IMR-90 (cell line): ENCODE measurements at regions not wholly inside any gene's neighbourhood (a gene's known extent, or its start where the extent isn't known, plus 50 kb on each side); places are given as distances from the start of the nearest gene placed in this dataset.

Source experiments
- ATAC-seq: fragments of 200-7000 bp; cut with Tn5 transposase; 2 replicates; pipeline ENCODE4 v1.9.1; 2020; ENCODE audit warnings: low read depth, mild to moderate bottlenecking, moderate library complexity
- BruUV-seq: library from RNA; stranded (reverse); fragments of 400-500 nt; replicated peaks from 2 replicates; lab custom pipeline; 2021; lab: Mats Ljungman, UMichigan
- CTCF ChIA-PET: fragments of 300-600 bp; formaldehyde crosslinking; extraction: SDS; loops from one replicate; lab custom pipeline; 2021; ENCODE audit warnings: antibody characterized with exemption; lab: Yijun Ruan, JAX
- POLR2A ChIA-PET: fragments of 300-600 bp; sonication (Branson Sonifier 250); formaldehyde crosslinking; loops from one replicate; lab custom pipeline; 2022; ENCODE audit warnings: antibody characterized with exemption; ENCODE audit not compliant: unreplicated experiment; lab: Charles Lee
- DNase-seq: peaks from one replicate; pipeline ENCODE4 v3.0.0; 2013
- H2AFZ ChIP-seq: replicated peaks from 2 replicates; pipeline ENCODE3; 2013; ENCODE audit warnings: low read length, mild to moderate bottlenecking; ENCODE audit not compliant: poor library complexity
- H2AK5ac ChIP-seq: 2 replicates; pipeline ENCODE4 v1.6.1; 2013; ENCODE audit warnings: low read depth, low read length, inconsistent platforms
- H2AK9ac ChIP-seq: replicated peaks from 2 replicates; pipeline ENCODE3; 2013; ENCODE audit warnings: mild to moderate bottlenecking, low read depth, low read length, moderate library complexity; ENCODE audit not compliant: poor library complexity
- H2BK120ac ChIP-seq: 2 replicates; pipeline ENCODE4 v1.6.1; 2013; ENCODE audit warnings: low read depth, low read length, inconsistent platforms
- H2BK15ac ChIP-seq: 3 replicates; pipeline ENCODE4 v1.6.1; 2013; ENCODE audit warnings: low read depth, low read length, inconsistent platforms
- H2BK20ac ChIP-seq: 2 replicates; pipeline ENCODE4 v1.6.1; 2013; ENCODE audit warnings: low read depth, mild to moderate bottlenecking, inconsistent platforms, low read length, moderate library complexity
- H2BK5ac ChIP-seq: 2 replicates; pipeline ENCODE4 v1.6.1; 2013; ENCODE audit warnings: mild to moderate bottlenecking, low read depth, low read length, inconsistent platforms; ENCODE audit not compliant: poor library complexity, severe bottlenecking
- H3K14ac ChIP-seq: replicated peaks from 2 replicates; pipeline ENCODE4 v1.6.1; 2013; ENCODE audit warnings: low read depth, low read length, inconsistent platforms
- H3K18ac ChIP-seq: 2 replicates; pipeline ENCODE4 v1.6.1; 2013; ENCODE audit warnings: low read depth, low read length, control low read depth
- H3K23ac ChIP-seq: 2 replicates; pipeline ENCODE4 v1.6.1; 2013; ENCODE audit warnings: low read depth, low read length, inconsistent platforms
- H3K27ac ChIP-seq: 2 replicates; pipeline ENCODE4 v1.5.1; 2013; ENCODE audit warnings: mild to moderate bottlenecking, control low read depth, low read length; ENCODE audit not compliant: insufficient read depth
- H3K27me3 ChIP-seq: 2 replicates; pipeline ENCODE4 v1.6.1; 2013; ENCODE audit warnings: low read length; ENCODE audit not compliant: control insufficient read depth, insufficient read depth
- H3K36me3 ChIP-seq: 2 replicates; pipeline ENCODE4 v1.6.1; 2013; ENCODE audit warnings: low read length, mixed read lengths; ENCODE audit not compliant: control insufficient read depth, insufficient read depth
- H3K4ac ChIP-seq: 2 replicates; pipeline ENCODE4 v1.6.1; 2013; ENCODE audit warnings: low read depth, low read length, inconsistent platforms
- H3K4me1 ChIP-seq: 2 replicates; pipeline ENCODE4 v1.6.1; 2013; ENCODE audit warnings: low read length, mixed read lengths; ENCODE audit not compliant: control insufficient read depth, insufficient read depth
- H3K4me2 ChIP-seq: 2 replicates; pipeline ENCODE4 v1.6.1; 2013; ENCODE audit warnings: low read depth, mild to moderate bottlenecking, control low read depth, low read length, moderate library complexity
- H3K4me3 ChIP-seq: 2 replicates; pipeline ENCODE4 v1.5.1; 2013; ENCODE audit warnings: low read depth, mild to moderate bottlenecking, control low read depth, low read length, moderate library complexity; ENCODE audit not compliant: insufficient read depth
- H3K56ac ChIP-seq: 2 replicates; pipeline ENCODE4 v1.6.1; 2013; ENCODE audit warnings: low read length, inconsistent platforms; ENCODE audit not compliant: insufficient read depth; ENCODE audit errors: extremely low read depth
- H3K79me1 ChIP-seq, 2 experiments: 2 replicates each; pipeline ENCODE4 v1.6.1; 2013; ENCODE audit warnings: low read length in 2 of 2, inconsistent platforms in 1 of 2, low read depth in 1 of 2
- H3K9ac ChIP-seq: 2 replicates; pipeline ENCODE4 v1.6.1; 2013; ENCODE audit warnings: low read depth, low read length, control low read depth
- H3K9me1 ChIP-seq: 2 replicates; pipeline ENCODE4 v1.6.1; 2013; ENCODE audit warnings: low read length, inconsistent platforms; ENCODE audit not compliant: insufficient read depth
- H3K9me3 ChIP-seq: 2 replicates; pipeline ENCODE4 v1.6.1; 2013; ENCODE audit warnings: low read length; ENCODE audit not compliant: control insufficient read depth, insufficient read depth
- H4K20me1 ChIP-seq: 2 replicates; pipeline ENCODE4 v1.6.1; 2013; ENCODE audit warnings: low read length, inconsistent platforms; ENCODE audit not compliant: insufficient read depth
- H4K5ac ChIP-seq: 2 replicates; pipeline ENCODE4 v1.6.1; 2013; ENCODE audit warnings: mild to moderate bottlenecking, low read depth, low read length, control low read depth
- H4K8ac ChIP-seq, 2 experiments: 2 replicates each; pipeline ENCODE4 v1.6.1; 2013; ENCODE audit warnings: low read depth in 2 of 2, low read length in 2 of 2, control low read depth in 1 of 2, inconsistent platforms in 1 of 2
- H4K91ac ChIP-seq: 2 replicates; pipeline ENCODE4 v1.6.1; 2013; ENCODE audit warnings: low read depth, low read length, inconsistent platforms; ENCODE audit not compliant: insufficient read depth
- BHLHE40 ChIP-seq: fragments of 150-350 bp; IDR thresholded peaks from 2 replicates; pipeline ENCODE4 v1.6.1; 2016; ENCODE audit warnings: mild to moderate bottlenecking, low read depth, low read length
- CEBPB ChIP-seq: IDR thresholded peaks from 2 replicates; pipeline ENCODE4 v1.6.1; 2012; ENCODE audit warnings: low read depth, low read length, improper control_type of control experiment
- CHD1 ChIP-seq: IDR thresholded peaks from 2 replicates; pipeline ENCODE4 v1.6.1; 2012; ENCODE audit warnings: low read depth, low read length, improper control_type of control experiment
- ELK1 ChIP-seq: fragments of 150-350 bp; IDR thresholded peaks from 2 replicates; pipeline ENCODE4 v1.6.1; 2016; ENCODE audit warnings: low read depth, mild to moderate bottlenecking, low read length, moderate library complexity, borderline replicate concordance
- FOS ChIP-seq: fragments of 150-350 bp; IDR thresholded peaks from 2 replicates; pipeline ENCODE4 v1.6.1; 2016; ENCODE audit warnings: low read depth, low read length
- MAFK ChIP-seq: IDR thresholded peaks from 2 replicates; pipeline ENCODE4 v1.6.1; 2012; ENCODE audit warnings: low read depth, low read length, improper control_type of control experiment
- MAZ ChIP-seq: IDR thresholded peaks from 2 replicates; pipeline ENCODE4 v1.6.1; 2012; ENCODE audit warnings: low read depth, mild to moderate bottlenecking, low read length, improper control_type of control experiment, moderate library complexity, borderline replicate concordance
- MXI1 ChIP-seq: IDR thresholded peaks from 2 replicates; pipeline ENCODE4 v1.6.1; 2012; ENCODE audit warnings: low read depth, mild to moderate bottlenecking, low read length, moderate library complexity, borderline replicate concordance
- POLR2A ChIP-seq: IDR thresholded peaks from 2 replicates; pipeline ENCODE4 v1.6.1; 2012; ENCODE audit warnings: mild to moderate bottlenecking, low read depth, low read length
- RAD21 ChIP-seq: IDR thresholded peaks from 2 replicates; pipeline ENCODE4 v1.6.1; 2012; ENCODE audit warnings: low read length, improper control_type of control experiment
- RCOR1 ChIP-seq: IDR thresholded peaks from 2 replicates; pipeline ENCODE4 v1.6.1; 2012; ENCODE audit warnings: mild to moderate bottlenecking, low read length, improper control_type of control experiment; ENCODE audit not compliant: insufficient replicate concordance
- RFX5 ChIP-seq: IDR thresholded peaks from 2 replicates; pipeline ENCODE4 v1.8.0; 2012; ENCODE audit warnings: low read depth, mild to moderate bottlenecking, low read length, moderate library complexity
- SMC3 ChIP-seq: fragments of 150-350 bp; IDR thresholded peaks from 2 replicates; pipeline ENCODE4 v1.6.1; 2016; ENCODE audit warnings: low read depth, mild to moderate bottlenecking, antibody characterized with exemption, low read length, moderate library complexity
- WGBS, 2 experiments: methylation state at CpG; one replicate each; pipeline versions ENCODE4 v1.1.5 to v1.1.7; 2013; ENCODE audit warnings: missing lambda C conversion rate in 2 of 2; ENCODE audit not compliant: insufficient read length in 1 of 2; ENCODE audit errors: extremely low coverage in 2 of 2; 5-methylcytosine and 5-hydroxymethylcytosine counted together
- dilution Hi-C: fragments of 300-500 bp; cut with HindIII; formaldehyde crosslinking; loops from one replicate; pipeline ENCODE4 v1.14.3; 2018; ENCODE audit warnings: low sequenced_read_pairs; ENCODE audit not compliant: unreplicated experiment
- in situ Hi-C: fragments of 300-500 bp; cut with MboI; formaldehyde crosslinking; loops from 3 replicates; pipeline ENCODE4 v1.14.3; 2019; ENCODE audit warnings: low sequenced_read_pairs, inconsistent platforms, mixed read lengths
- intact Hi-C: fragments of 100-400 bp; cut with micrococcal nuclease; formaldehyde crosslinking; loops from 2 replicates; pipeline ENCODE4 v1.10.0; 2022
- TF ChIP-seq, protein P1 (sequence below): fragments of 150-350 bp; IDR thresholded peaks from 2 replicates; pipeline ENCODE4 v1.6.1; 2017; ENCODE audit warnings: mild to moderate bottlenecking, antibody characterized with exemption, low read length, low read depth

DNA sequence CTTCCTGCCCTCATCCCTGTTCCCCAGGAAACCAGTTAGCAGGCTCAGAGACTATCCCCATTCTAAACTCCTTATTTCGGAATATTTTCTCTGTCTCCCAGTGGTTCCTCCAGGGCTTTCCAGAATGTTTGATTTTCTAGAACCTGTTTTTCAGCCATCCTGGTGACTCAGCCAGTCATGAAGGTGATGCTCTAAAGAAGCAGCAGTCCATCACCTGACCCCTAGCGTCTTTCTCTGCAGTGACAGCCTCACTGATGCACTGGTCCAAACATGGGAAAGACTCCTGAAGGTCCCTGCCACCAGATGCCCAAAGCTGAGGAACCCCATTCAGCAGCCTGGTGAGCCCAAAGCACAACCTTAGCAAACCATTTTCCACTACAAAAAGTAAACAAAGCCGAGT lies 212.6 kb downstream of the PHETA1 start:
- H3K9me3 ChIP-seq, result no peaks in the 10 kb centered on the region
- intact Hi-C loops (no loop called here), dilution Hi-C loops (no loop called here), in situ Hi-C loops (no loop called here)
- H2AFZ ChIP-seq, result no peak overlapping the region
- H2AK9ac ChIP-seq, result no peak overlapping the region
- WGBS, 2 experiments, result 40% methylated on average over 1 of the region's 3 CpGs; no CpG with 5 or more reads in 1 of the 2 experiments
- no peak overlapping the region for H2BK20ac ChIP-seq
- H3K27me3 ChIP-seq, result peaks cover 7% of the 10 kb centered on the region
- H3K18ac ChIP-seq, result no peak overlapping the region
- H3K36me3 ChIP-seq, result no peaks in the 10 kb centered on the region
- POLR2A ChIA-PET, result no interaction called here
- no peak overlapping the region for H3K4me2 ChIP-seq
- no peaks in the 10 kb centered on the region for H3K79me1 ChIP-seq
- no peak overlapping the region for H4K5ac ChIP-seq
- TF ChIP-seq BHLHE40 (no peak), CHD1 (no peak), MAFK (no peak), CEBPB (no peak), RAD21 (no peak), MAZ (no peak), ELK1 (no peak), SMC3 (no peak), POLR2A (no peak), FOS (no peak), RFX5 (no peak), MXI1 (no peak), RCOR1 (no peak)
- TF ChIP-seq, protein P1, sequence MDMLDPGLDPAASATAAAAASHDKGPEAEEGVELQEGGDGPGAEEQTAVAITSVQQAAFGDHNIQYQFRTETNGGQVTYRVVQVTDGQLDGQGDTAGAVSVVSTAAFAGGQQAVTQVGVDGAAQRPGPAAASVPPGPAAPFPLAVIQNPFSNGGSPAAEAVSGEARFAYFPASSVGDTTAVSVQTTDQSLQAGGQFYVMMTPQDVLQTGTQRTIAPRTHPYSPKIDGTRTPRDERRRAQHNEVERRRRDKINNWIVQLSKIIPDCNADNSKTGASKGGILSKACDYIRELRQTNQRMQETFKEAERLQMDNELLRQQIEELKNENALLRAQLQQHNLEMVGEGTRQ, result no peak
- H2BK5ac ChIP-seq, result no peak overlapping the region
- CTCF ChIA-PET, result no interaction called here
- no peaks in the 10 kb centered on the region for H3K4me1 ChIP-seq
- H3K23ac ChIP-seq, result no peak overlapping the region
- H4K91ac ChIP-seq, result no peak overlapping the region
- H3K27ac ChIP-seq, result no peak overlapping the region
- H3K9ac ChIP-seq, result no peak overlapping the region
- H3K4me3 ChIP-seq, result no peak overlapping the region
- no peaks in the 10 kb centered on the region for H3K9me1 ChIP-seq
- no peak overlapping the region for H2AK5ac ChIP-seq
- no peak overlapping the region for H2BK15ac ChIP-seq
- no peak for ATAC-seq
- no peak overlapping the region for H3K4ac ChIP-seq
- no peak overlapping the region for H4K8ac ChIP-seq
- BruUV-seq, result no TSS peak
- H2BK120ac ChIP-seq, result no peak overlapping the region
- DNase-seq, result no peak
- no peak overlapping the region for H3K14ac ChIP-seq
- H3K56ac ChIP-seq, result no peak overlapping the region
- H4K20me1 ChIP-seq, result no peaks in the 10 kb centered on the region
